GM12874 (cell line): ENCODE measurements at regions not wholly inside any gene's neighbourhood (a gene's known extent, or its start where the extent isn't known, plus 50 kb on each side); places are given as distances from the start of the nearest gene placed in this dataset.

Experiments used
- CTCF ChIP-seq: IDR thresholded peaks from 2 replicates; pipeline ENCODE4 v1.5.1; 2011; ENCODE audit warnings: low read depth, mild to moderate bottlenecking, control low read depth, low read length, moderate library complexity; ENCODE audit not compliant: insufficient read depth

- no peak for TF ChIP-seq CTCF
Measured at GRCh38 chr15:61742591-61742990, 317.7 kb downstream of the VPS13C start.

GRCh38 chr15:61736790-61737189 lies 323.5 kb downstream of the VPS13C start:
- no peak for TF ChIP-seq CTCF

DNA sequence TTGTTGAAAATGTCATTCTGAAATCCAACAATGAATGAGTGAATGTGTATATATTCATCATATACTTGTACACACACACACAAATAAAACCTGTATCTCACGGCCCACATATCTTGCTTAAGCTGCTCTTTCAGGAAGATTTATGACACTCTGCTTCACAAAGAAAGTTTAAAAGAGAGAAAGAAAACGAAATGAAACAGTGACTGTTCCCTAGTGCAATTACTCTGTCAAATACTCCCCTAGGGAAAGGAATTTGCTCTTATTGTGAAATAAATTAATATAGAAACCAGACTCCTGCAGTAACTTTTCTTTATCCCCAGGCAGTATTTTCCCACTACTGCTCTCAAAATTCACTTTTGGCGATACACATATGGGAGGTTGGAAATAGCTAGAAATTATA lies 329.1 kb downstream of the VPS13C start:
- no peak for TF ChIP-seq CTCF

- TF ChIP-seq CTCF, result no peak
Measured at GRCh38 chr15:61729646-61730045, 330.6 kb downstream of the VPS13C start.

DNA sequence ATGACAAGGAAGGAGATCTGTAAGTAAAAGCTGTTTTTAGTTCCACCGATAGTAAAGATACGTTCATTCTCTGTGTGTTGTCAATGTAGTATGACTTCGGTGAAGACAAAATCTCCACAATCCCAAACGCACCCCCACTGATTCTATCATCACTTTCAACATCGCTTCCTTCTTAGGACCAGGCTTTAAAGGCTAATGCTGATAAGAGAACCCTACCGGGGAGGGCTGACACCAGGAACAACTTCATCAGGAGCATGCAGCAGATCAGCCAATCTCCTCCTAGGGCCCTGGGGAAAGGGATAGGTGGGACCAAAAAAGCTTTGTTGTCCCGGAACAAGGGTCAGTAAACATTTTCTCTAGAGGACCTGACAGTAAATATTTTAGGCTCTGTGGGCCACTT lies 334.1 kb downstream of the VPS13C start:
- TF ChIP-seq CTCF, result no peak

GRCh38 chr15:61725251-61725650 lies 335.0 kb downstream of the VPS13C start:
- no peak for TF ChIP-seq CTCF

- no peak for TF ChIP-seq CTCF
Measured at GRCh38 chr15:61724251-61724939, 335.9 kb downstream of the VPS13C start.
